ENCODE measurements at regions not wholly inside any gene's neighbourhood (a gene's known extent, or its start where the extent isn't known, plus 50 kb on each side); places are given as distances from the start of the nearest gene placed in this dataset.

DNA sequence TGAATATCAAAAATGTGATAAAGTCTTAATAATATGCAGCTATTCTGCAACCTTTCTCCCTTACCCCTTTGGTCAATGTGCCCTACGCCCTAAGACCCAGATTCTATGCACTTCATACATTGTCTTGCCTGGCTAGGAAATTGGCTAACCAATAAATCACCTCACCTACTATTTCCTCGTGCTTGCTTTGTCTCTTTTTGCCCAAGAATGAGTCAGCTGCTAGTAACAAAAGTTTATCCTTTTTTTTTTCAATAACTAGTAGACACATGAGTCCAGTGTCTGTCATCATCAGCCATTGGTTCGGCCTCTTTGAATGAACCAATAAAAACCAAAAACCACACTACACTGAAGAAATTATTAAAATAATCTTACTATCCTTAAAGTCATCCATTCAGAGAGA, 387.1 kb downstream of the PPP3CA start:
- Histone ChIP-seq H3K36me3 (ENCODE audit: insufficient read depth in 1 of 2, low read depth in 1 of 2) (no peaks in the 10 kb centered on the region), H3K4me3 (no peak overlapping the region), H3K4me1 (no peaks in the 10 kb centered on the region), H3K27me3 (ENCODE audit: insufficient read depth in 3 of 3, low read length in 2 of 3) (no peaks in the 10 kb centered on the region), H3K27ac (no peak overlapping the region), H3K9me3 (no peaks in the 10 kb centered on the region)
- intact Hi-C loops (cut with DNase I) = no loop called here
- 79 to 85% (median 81%) methylated on average over 3 of the region's 3 CpGs for WGBS, 3 donors
- ATAC-seq (no peak), DNase-seq (no peak)
- TF ChIP-seq, protein P1, sequence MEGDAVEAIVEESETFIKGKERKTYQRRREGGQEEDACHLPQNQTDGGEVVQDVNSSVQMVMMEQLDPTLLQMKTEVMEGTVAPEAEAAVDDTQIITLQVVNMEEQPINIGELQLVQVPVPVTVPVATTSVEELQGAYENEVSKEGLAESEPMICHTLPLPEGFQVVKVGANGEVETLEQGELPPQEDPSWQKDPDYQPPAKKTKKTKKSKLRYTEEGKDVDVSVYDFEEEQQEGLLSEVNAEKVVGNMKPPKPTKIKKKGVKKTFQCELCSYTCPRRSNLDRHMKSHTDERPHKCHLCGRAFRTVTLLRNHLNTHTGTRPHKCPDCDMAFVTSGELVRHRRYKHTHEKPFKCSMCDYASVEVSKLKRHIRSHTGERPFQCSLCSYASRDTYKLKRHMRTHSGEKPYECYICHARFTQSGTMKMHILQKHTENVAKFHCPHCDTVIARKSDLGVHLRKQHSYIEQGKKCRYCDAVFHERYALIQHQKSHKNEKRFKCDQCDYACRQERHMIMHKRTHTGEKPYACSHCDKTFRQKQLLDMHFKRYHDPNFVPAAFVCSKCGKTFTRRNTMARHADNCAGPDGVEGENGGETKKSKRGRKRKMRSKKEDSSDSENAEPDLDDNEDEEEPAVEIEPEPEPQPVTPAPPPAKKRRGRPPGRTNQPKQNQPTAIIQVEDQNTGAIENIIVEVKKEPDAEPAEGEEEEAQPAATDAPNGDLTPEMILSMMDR (IDR thresholded peaks at IDR 0.05) = no peak

DNA sequence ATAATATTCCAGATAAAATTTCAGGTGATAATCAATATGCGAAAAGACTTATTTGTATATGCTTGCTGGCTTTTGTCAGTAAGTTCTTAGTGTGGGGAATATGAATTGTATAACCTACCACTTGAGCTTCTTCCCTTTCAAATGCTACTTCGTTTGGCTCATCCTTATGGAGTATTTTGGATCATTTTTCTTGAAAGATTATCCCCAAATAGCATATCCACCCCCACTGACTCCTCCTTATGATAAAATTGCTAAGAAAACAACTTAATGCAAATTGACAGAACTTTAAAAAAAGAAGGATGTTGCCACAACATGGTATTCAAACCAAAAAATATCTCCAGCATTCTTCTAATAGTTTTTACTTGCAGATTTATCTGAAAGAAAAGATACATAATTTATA, 393.3 kb downstream of the PPP3CA start:
- TF ChIP-seq, protein P1 (IDR thresholded peaks at IDR 0.05) = no peak
- intact Hi-C loops (cut with DNase I) = no loop called here
- 71 to 76% (median 75%) methylated on average over 2 of the region's 2 CpGs for WGBS, 3 donors
- DNase-seq (no peak), ATAC-seq (no peak)
- Histone ChIP-seq H3K9me3 (no peaks in the 10 kb centered on the region), H3K27ac (no peak overlapping the region), H3K4me3 (no peak overlapping the region), H3K4me1 (no peaks in the 10 kb centered on the region), H3K36me3 (ENCODE audit: insufficient read depth in 1 of 2, low read depth in 1 of 2) (no peaks in the 10 kb centered on the region), H3K27me3 (ENCODE audit: insufficient read depth in 3 of 3, low read length in 2 of 3) (no peaks in the 10 kb centered on the region)

GRCh38 chr4:100953616-100954015, 393.7 kb downstream of the PPP3CA start:
- no peak overlapping the region for H3K27ac ChIP-seq
- no peak overlapping the region for H3K4me3 ChIP-seq
- no peak for ATAC-seq

GRCh38 chr4:100952590-100952989, 394.7 kb downstream of the PPP3CA start:
- no peak overlapping the region for H3K4me3 ChIP-seq
- WGBS, 3 donors = 86 to 97% (median 96%) methylated on average over 4 of the region's 4 CpGs
- TF ChIP-seq, protein P1 (IDR thresholded peaks at IDR 0.05) = no peak
- no peaks in the 10 kb centered on the region for H3K27me3 ChIP-seq (ENCODE audit: insufficient read depth in 3 of 3, low read length in 2 of 3)
- H3K27ac ChIP-seq = no peak overlapping the region
- H3K9me3 ChIP-seq = no peaks in the 10 kb centered on the region
- intact Hi-C loops (cut with DNase I) = no loop called here
- H3K36me3 ChIP-seq (ENCODE audit: insufficient read depth in 1 of 2, low read depth in 1 of 2) = no peaks in the 10 kb centered on the region
- DNase-seq (no peak), ATAC-seq (no peak)
- no peaks in the 10 kb centered on the region for H3K4me1 ChIP-seq

More at GRCh38 chr4:100953616-100954015, 393.7 kb downstream of the PPP3CA start:
- no peaks in the 10 kb centered on the region for H3K36me3 ChIP-seq (ENCODE audit: insufficient read depth in 1 of 2, low read depth in 1 of 2)
- TF ChIP-seq, protein P1 (IDR thresholded peaks at IDR 0.05) = no peak
- intact Hi-C loops (cut with DNase I) = no loop called here
- H3K4me1 ChIP-seq = no peaks in the 10 kb centered on the region
- no peak for DNase-seq
- H3K27me3 ChIP-seq (ENCODE audit: insufficient read depth in 3 of 3, low read length in 2 of 3) = no peaks in the 10 kb centered on the region
- no peaks in the 10 kb centered on the region for H3K9me3 ChIP-seq

GRCh38 chr4:100949350-100949935, 397.9 kb downstream of the PPP3CA start:
- Histone ChIP-seq H3K9me3 (no peaks in the 10 kb centered on the region), H3K27me3 (ENCODE audit: insufficient read depth in 3 of 3, low read length in 2 of 3) (no peaks in the 10 kb centered on the region), H3K36me3 (ENCODE audit: insufficient read depth in 1 of 2, low read depth in 1 of 2) (no peaks in the 10 kb centered on the region), H3K4me1 (no peaks in the 10 kb centered on the region), H3K4me3 (no peak overlapping the region), H3K27ac (no peak overlapping the region)
- WGBS, 3 donors = 84 to 89% (median 88%) methylated on average over 3 of the region's 3 CpGs
- intact Hi-C loops (cut with DNase I) = no loop called here
- DNase-seq (no peak), ATAC-seq (no peak)
- TF ChIP-seq, protein P1 (IDR thresholded peaks at IDR 0.05) = no peak

Measured in psoas muscle (tissue), 7 donors.